Neural progenitor cell (in vitro differentiated cells): ENCODE measurements at regions not wholly inside any gene's neighbourhood (a gene's known extent, or its start where the extent isn't known, plus 50 kb on each side); places are given as distances from the start of the nearest gene placed in this dataset.

ENCODE experiments used
- CTCF ChIP-seq: fragments of 200-600 bp; sonication (generic); IDR thresholded peaks from 2 replicates; pipeline ENCODE4 v1.5.1; 2017; ENCODE audit warnings: antibody characterized with exemption, mild to moderate bottlenecking
- EZH2 ChIP-seq: fragments of 200-600 bp; sonication (generic); IDR thresholded peaks from 2 replicates; pipeline ENCODE4 v1.6.1; 2017; ENCODE audit warnings: antibody characterized with exemption, mild to moderate bottlenecking, moderate library complexity

DNA sequence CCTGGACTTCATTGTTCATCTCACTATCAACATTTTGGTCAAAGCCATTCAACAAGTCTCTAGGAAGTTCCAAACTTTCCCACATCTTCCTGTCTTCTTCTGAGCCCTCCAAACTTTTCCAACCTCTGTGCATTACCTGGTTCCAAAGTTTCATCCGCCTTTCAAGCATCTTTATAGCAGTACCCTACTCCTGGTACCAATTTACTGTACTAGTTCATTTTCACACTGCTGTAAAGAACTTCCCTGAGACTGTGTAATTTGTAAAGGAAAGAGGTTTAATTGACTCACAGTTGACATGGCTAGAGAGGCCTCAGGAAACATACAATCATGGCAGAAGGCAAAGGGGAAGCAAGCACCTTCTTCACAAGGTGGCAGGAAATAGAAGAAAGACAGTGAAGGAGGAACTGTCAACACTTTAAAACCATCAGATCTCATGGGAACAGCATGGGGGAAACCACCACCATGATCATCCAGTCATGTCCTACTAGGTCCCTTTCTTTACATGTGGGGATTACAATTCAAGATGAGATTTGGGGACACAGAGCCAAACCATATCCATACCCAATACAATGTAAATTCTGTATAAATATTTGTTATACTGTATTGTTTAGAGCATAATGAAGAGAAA lies 109.7 kb downstream of the C12orf75 start:
- TF ChIP-seq EZH2, result no peak
- TF ChIP-seq CTCF, result no peak
